Colon (tissue), 2 donors: ENCODE measurements at regions not wholly inside any gene's neighbourhood (a gene's known extent, or its start where the extent isn't known, plus 50 kb on each side); places are given as distances from the start of the nearest gene placed in this dataset.

Experiments used
- FAIRE-seq: peaks from 2 replicates; lab custom pipeline; 2012; peaks lifted over from hg19 to GRCh38; lab: Jason Lieb, UNC
- donor health status: control.
- donor health status: control.

- FAIRE-seq: no peak
Observed at GRCh38 chr10:88082806-88083596, 219.6 kb downstream of the PTEN start.

GRCh38 chr10:88083597-88083989, 220.2 kb downstream of the PTEN start:
- no peak for FAIRE-seq

GRCh38 chr10:88086187-88086960, 222.9 kb downstream of the PTEN start:
- no peak for FAIRE-seq

- FAIRE-seq: no peak
Observed at GRCh38 chr10:88088441-88089340, 225.3 kb downstream of the PTEN start.

- FAIRE-seq: no peak
Observed at GRCh38 chr10:88089498-88089897, 226.1 kb downstream of the PTEN start.

GRCh38 chr10:88090568-88091214, 227.3 kb downstream of the PTEN start:
- no peak for FAIRE-seq

DNA sequence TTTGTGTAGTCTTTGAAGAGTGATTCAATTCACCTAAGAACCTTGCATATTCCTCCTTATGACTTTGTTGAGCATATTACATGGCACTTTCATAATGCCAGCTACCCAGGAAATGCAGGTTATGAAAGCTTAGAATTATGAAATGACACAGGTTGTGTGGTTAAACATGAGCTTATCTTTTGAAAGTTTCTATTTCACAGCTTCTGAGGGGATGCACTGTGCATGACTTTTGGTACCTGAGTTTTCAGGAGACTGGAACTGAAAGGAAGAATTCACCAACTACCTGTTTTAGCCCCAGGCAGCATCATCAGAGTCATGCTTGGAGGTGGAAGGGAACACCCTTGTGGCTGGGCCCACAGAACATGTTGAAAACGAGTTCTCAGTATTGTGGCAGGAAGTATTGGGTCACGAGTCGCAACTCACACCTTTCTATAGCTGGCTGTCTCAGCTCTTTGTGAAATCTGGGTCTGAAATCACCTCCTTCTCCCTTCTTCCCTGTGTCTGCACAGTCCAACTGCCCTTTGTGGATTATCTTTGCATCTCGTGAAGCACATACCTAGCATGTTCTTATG, 228.2 kb downstream of the PTEN start:
- FAIRE-seq: no peak

GRCh38 chr10:88092265-88092664, 228.8 kb downstream of the PTEN start:
- no peak for FAIRE-seq

GRCh38 chr10:88092973-88093372, 229.5 kb downstream of the PTEN start:
- FAIRE-seq: no peak

DNA sequence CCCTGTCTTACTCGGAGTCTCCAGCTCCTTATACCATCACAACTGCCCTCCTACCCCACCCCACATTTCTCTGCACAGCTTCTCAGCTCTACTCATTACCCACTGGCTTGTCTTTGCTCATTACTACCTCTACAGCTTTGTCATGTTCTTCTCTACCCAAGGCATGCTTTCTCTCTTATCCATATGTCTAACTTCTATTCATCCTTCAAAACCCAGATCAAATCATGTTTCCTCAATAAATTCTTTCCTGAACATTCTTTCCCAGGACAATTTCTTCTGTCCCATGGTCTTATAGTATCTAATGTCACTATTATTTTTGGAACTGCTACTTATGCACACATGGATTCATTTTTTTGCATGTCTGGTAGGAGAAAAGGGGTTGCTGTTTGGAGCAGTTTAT, 231.4 kb downstream of the PTEN start:
- FAIRE-seq: no peak

DNA sequence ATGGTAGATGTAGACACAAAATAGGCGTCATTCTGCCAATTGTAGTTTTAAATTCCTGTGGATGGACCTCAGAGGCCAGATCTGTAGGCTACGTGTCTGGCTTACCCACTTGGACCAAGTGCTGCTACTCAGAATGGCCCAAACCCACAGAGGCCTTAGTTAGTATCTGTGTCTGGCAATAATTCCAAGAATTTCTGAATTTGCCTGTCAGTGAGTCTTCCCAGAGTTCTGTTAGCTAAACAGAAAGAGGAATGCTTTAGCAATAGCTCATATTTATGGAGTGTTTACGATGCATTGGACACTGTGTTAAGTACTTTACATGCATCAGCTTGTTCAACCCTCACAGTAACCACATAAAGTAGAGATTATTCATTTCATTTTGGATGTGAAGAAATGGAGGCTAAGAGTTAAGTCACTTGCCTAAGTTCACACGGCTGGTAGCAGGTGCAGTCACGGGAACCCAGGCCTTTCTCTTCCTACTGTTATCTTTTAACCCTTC, 231.8 kb downstream of the PTEN start:
- no peak for FAIRE-seq

DNA sequence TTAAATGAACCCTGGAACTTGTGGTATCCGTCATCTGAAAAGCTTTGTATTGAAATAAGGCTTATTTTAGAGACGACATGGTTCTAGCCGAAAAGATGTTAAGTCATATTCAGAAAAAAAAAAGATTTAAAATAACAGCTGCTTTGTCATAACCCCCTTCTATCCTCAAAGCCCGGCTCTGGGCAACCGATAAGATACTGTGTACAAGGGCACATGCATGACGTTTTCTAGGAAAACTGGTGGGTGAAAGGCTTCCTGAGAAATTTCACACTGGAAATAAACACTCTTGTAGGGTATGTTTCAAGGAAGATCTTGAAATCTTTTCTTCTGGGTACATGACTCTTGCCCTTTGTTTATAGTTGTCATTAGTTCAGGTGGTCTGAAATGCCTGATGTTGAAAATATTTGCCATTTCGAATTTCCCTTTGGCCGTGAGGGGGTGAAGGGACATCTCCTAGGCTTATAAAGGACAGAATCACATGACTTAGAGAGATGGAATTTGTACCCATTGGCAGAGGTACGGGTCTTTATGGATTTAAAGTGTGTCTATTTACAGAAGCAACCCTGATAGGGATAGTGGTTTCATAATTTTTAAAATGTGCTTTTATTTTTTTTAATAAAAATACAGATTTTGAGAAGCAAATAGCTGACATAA, 232.5 kb downstream of the PTEN start:
- no peak for FAIRE-seq

GRCh38 chr10:88097092-88097516, 233.7 kb downstream of the PTEN start:
- FAIRE-seq: no peak

GRCh38 chr10:88097536-88097935, 234.1 kb downstream of the PTEN start:
- FAIRE-seq: no peak

GRCh38 chr10:88100281-88100680, 236.9 kb downstream of the PTEN start:
- no peak for FAIRE-seq

DNA sequence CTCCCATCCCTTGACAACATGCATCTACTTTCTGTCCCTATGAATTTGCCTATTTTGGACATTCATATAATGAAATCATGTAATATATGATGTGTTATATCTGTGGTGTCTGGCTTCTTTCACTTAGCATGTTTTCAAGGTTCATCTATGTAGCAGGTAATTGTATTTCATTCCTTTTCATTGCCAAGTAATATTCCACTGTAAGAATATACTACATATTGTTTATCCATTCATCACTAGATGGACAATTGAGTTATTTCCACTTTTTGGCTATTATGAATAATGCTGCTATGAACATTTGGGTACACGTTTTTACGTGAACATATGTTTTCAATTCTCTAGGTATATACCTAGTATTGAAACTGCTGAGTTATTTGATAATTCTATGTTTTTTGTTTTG, 238.2 kb downstream of the PTEN start:
- no peak for FAIRE-seq

DNA sequence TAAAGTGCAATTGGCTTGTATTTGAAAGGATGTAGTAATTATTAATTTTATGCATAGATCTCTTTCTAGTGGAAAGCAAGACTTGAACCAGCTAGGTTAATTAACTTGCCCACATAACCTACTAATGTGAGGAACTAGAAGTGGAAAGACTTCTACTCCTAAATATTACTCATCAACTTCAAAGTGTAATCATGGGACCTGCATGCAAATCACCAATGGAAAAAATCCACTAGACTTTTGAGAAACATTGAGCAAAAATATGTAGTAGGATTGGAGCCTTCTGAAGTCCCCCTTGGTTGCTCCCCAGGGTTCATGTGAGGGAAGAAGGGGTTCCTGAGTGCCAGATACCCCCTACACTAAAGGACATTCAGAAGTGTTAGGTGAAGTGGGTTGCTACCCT, 240.2 kb downstream of the PTEN start:
- no peak for FAIRE-seq

DNA sequence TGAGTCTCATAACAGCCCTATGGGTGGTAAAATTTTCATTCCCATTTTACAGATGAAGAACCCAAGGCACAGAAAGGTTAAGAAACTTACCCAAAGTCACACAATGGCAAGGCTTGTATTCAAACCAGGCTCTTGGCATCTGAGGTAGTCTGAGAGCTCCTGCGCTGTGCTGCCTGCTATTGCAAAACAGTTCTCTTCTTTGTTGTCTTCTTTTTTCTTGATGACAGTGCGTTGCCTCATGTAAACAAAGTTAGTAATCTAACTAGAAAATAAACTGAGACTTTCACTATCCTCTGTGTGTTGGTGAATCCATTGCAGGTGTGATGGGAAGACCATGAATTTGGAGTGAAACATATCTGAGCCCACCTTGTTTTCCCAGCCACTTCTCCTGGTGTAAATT, 240.8 kb downstream of the PTEN start:
- FAIRE-seq: no peak

GRCh38 chr10:88106366-88106765, 242.9 kb downstream of the PTEN start:
- no peak for FAIRE-seq

- no peak for FAIRE-seq
Observed at GRCh38 chr10:88107296-88108097, 244.1 kb downstream of the PTEN start.
